Uterus (tissue), 2 donors: ENCODE measurements at regions not wholly inside any gene's neighbourhood (a gene's known extent, or its start where the extent isn't known, plus 50 kb on each side); places are given as distances from the start of the nearest gene placed in this dataset.

Source experiments
- CTCF ChIP-seq, 4 experiments: fragments of 200-600 bp in 2 of 4; fragments of 450-650 bp in 2 of 4; sonication (generic) in 2 of 4; IDR thresholded peaks; one replicate each; pipeline ENCODE4 v1.5.1; 2016 to 2019; ENCODE audit warnings: antibody characterized with exemption in 4 of 4, mild to moderate bottlenecking in 2 of 4, moderate library complexity in 1 of 4
- POLR2A ChIP-seq, 2 donors: fragments of 450-650 bp; IDR thresholded peaks; one replicate each; pipeline ENCODE4 v1.6.1; 2016; ENCODE audit warnings: antibody characterized with exemption in 2 of 2, mild to moderate bottlenecking in 1 of 2, moderate library complexity in 1 of 2

DNA sequence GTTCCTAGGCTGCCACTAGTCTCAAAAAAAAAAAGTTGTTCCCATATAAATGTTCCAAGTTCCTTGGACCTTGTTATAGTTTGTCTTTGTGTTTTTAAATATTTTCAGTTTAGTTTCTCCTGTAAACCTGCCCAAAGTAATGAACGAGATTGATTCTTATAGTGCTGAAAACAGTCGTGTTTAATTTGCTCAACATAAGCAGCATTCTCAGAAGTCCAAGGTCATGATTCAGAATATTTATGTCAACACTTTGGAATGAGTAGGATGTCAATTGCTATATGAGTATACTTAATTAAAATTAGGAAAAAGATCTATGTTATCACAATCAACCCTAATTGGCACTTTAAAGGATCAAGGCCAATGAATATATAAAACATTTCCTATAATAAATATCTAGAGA lies 510.9 kb downstream of the PPP4R3C start:
- TF ChIP-seq CTCF (IDR thresholded peaks at IDR 0.05) (no peak), POLR2A (IDR thresholded peaks at IDR 0.05) (no peak)
